ENCODE measurements at regions not wholly inside any gene's neighbourhood (a gene's known extent, or its start where the extent isn't known, plus 50 kb on each side); places are given as distances from the start of the nearest gene placed in this dataset.

DNA sequence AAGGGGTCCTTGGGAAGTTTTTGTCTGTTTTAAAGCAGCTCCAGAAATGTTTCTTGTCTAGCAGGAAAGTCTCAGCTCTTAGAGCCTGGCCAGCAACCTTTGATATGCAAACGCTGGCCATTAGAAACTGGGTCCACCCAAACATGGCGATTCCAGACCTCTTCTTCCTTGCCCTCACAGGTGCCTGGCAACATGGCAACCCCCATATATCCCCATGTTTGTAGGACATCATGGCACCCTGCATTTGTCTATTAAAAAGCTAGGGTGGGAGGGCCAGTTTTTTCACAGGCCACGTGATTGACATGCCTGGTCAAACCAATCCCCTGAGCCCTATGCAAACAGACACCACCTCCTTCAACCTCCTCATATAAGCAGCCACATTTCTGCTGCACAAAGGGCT is 848.7 kb upstream of the FOXG1 start:
- no peaks in the 10 kb centered on the region for H3K36me3 ChIP-seq (ENCODE audit: low read depth)
- H3K4me3 ChIP-seq (ENCODE audit: severe bottlenecking): no peak overlapping the region
- no peak for DNase-seq (ENCODE audit: low spot score)
- H3K27me3 ChIP-seq (ENCODE audit: insufficient read depth, poor library complexity, severe bottlenecking): no peaks in the 10 kb centered on the region
- peaks cover 2% of the 10 kb centered on the region for H3K9me3 ChIP-seq (ENCODE audit: severe bottlenecking)
- H3K27ac ChIP-seq (ENCODE audit: poor library complexity, severe bottlenecking): no peak overlapping the region
- no peaks in the 10 kb centered on the region for H3K4me1 ChIP-seq (ENCODE audit: insufficient read depth, poor library complexity, severe bottlenecking)
- TF ChIP-seq, protein P1, sequence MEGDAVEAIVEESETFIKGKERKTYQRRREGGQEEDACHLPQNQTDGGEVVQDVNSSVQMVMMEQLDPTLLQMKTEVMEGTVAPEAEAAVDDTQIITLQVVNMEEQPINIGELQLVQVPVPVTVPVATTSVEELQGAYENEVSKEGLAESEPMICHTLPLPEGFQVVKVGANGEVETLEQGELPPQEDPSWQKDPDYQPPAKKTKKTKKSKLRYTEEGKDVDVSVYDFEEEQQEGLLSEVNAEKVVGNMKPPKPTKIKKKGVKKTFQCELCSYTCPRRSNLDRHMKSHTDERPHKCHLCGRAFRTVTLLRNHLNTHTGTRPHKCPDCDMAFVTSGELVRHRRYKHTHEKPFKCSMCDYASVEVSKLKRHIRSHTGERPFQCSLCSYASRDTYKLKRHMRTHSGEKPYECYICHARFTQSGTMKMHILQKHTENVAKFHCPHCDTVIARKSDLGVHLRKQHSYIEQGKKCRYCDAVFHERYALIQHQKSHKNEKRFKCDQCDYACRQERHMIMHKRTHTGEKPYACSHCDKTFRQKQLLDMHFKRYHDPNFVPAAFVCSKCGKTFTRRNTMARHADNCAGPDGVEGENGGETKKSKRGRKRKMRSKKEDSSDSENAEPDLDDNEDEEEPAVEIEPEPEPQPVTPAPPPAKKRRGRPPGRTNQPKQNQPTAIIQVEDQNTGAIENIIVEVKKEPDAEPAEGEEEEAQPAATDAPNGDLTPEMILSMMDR (IDR thresholded peaks at IDR 0.05; ENCODE audit: poor library complexity, severe bottlenecking): no peak
- no peak for ATAC-seq (ENCODE audit: low read depth)

GRCh38 chr14:27927519-27927918 is 839.1 kb upstream of the FOXG1 start:
- no peak for ATAC-seq (ENCODE audit: low read depth)
- H3K27ac ChIP-seq (ENCODE audit: poor library complexity, severe bottlenecking): no peak overlapping the region
- peaks cover 18% of the 10 kb centered on the region for H3K27me3 ChIP-seq (ENCODE audit: insufficient read depth, poor library complexity, severe bottlenecking)
- no peaks in the 10 kb centered on the region for H3K4me1 ChIP-seq (ENCODE audit: insufficient read depth, poor library complexity, severe bottlenecking)
- no peak for DNase-seq (ENCODE audit: low spot score)
- H3K36me3 ChIP-seq (ENCODE audit: low read depth): no peaks in the 10 kb centered on the region
- TF ChIP-seq, protein P1 (IDR thresholded peaks at IDR 0.05; ENCODE audit: poor library complexity, severe bottlenecking): no peak
- no peaks in the 10 kb centered on the region for H3K9me3 ChIP-seq (ENCODE audit: severe bottlenecking)
- H3K4me3 ChIP-seq (ENCODE audit: severe bottlenecking): no peak overlapping the region

DNA sequence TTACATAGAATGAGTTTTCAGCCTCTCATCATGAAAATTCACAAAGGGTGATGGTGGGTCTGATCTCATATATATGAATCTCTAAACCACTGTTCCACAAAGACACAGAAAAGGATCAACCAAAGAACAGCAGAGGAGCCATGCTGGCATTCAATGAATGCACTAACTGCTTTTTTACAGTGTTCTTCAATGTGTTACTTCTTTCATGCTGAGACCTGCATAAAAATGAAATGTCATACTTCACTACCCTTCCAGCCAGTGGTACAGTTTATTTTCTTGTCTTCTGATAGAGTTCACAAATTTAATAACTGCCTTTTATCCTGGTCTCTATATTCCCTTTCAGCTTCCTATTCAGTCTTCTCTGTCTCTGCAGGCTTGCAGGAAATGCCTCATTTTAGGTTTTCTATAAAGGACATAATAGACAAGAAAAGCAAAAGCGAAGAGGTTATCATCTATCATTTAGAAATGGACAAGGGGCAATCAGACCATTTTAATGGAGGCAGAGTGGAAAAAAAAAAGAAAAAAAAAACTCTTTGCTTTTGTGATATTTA is 836.7 kb upstream of the FOXG1 start:
- H3K27ac ChIP-seq (ENCODE audit: poor library complexity, severe bottlenecking): no peak overlapping the region
- H3K27me3 ChIP-seq (ENCODE audit: insufficient read depth, poor library complexity, severe bottlenecking): peaks cover 18% of the 10 kb centered on the region
- TF ChIP-seq, protein P1 (IDR thresholded peaks at IDR 0.05; ENCODE audit: poor library complexity, severe bottlenecking): no peak
- DNase-seq (ENCODE audit: low spot score): no peak
- no peaks in the 10 kb centered on the region for H3K36me3 ChIP-seq (ENCODE audit: low read depth)
- no peak for ATAC-seq (ENCODE audit: low read depth)
- no peaks in the 10 kb centered on the region for H3K9me3 ChIP-seq (ENCODE audit: severe bottlenecking)
- H3K4me1 ChIP-seq (ENCODE audit: insufficient read depth, poor library complexity, severe bottlenecking): no peaks in the 10 kb centered on the region
- H3K4me3 ChIP-seq (ENCODE audit: severe bottlenecking): no peak overlapping the region

DNA sequence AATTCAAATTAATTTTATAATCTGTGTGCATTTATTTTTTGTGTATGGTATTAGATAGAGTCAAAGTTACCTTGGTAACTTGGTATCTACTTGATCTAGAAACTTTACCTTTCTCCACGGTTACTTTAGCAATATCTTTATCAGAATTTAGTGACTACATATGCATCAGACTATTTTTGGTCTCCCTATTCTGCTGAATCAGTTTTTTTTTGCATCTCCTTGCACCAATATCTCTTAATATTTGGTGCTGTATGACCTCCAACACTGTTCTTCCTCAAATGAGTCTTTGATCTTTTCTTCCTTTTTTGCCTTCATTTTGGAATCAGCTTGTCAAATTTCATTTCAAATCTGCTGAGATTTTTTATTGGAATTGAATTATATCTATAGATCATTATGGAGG is 828.2 kb upstream of the FOXG1 start:
- no peak for ATAC-seq (ENCODE audit: low read depth)
- Histone ChIP-seq H3K27ac (ENCODE audit: poor library complexity, severe bottlenecking) (no peak overlapping the region), H3K9me3 (ENCODE audit: severe bottlenecking) (no peaks in the 10 kb centered on the region), H3K4me1 (ENCODE audit: insufficient read depth, poor library complexity, severe bottlenecking) (no peaks in the 10 kb centered on the region), H3K27me3 (ENCODE audit: insufficient read depth, poor library complexity, severe bottlenecking) (no peaks in the 10 kb centered on the region), H3K4me3 (ENCODE audit: severe bottlenecking) (no peak overlapping the region), H3K36me3 (ENCODE audit: low read depth) (no peaks in the 10 kb centered on the region)
- TF ChIP-seq, protein P1 (IDR thresholded peaks at IDR 0.05; ENCODE audit: poor library complexity, severe bottlenecking): no peak
- DNase-seq (ENCODE audit: low spot score): no peak

DNA sequence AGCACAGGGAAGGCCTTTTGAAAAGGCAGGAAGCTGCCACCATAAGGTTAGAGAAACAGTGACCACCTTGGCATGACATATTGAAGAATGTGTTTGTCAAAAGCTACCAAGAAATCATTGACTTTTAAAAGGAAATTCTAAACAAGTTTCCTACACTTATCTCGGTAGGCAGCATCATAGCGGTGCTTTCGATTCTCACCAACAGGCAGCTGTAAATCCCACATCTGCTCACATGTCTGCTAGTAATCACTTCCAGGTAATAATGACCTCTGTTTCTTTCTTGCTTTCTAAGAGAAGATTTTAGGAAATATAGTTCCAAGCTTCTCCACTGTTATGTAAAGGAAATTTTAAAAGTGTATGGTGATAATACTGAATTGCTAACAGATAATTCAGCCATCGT is 821.1 kb upstream of the FOXG1 start:
- no peak overlapping the region for H3K4me3 ChIP-seq (ENCODE audit: severe bottlenecking)
- H3K4me1 ChIP-seq (ENCODE audit: insufficient read depth, poor library complexity, severe bottlenecking): no peaks in the 10 kb centered on the region
- TF ChIP-seq, protein P1 (IDR thresholded peaks at IDR 0.05; ENCODE audit: poor library complexity, severe bottlenecking): no peak
- peaks cover 3% of the 10 kb centered on the region for H3K27me3 ChIP-seq (ENCODE audit: insufficient read depth, poor library complexity, severe bottlenecking)
- H3K9me3 ChIP-seq (ENCODE audit: severe bottlenecking): no peaks in the 10 kb centered on the region
- no peaks in the 10 kb centered on the region for H3K36me3 ChIP-seq (ENCODE audit: low read depth)
- H3K27ac ChIP-seq (ENCODE audit: poor library complexity, severe bottlenecking): no peak overlapping the region
- DNase-seq (ENCODE audit: low spot score) (no peak), ATAC-seq (ENCODE audit: low read depth) (no peak)
